GM19240 (cell line): ENCODE measurements at regions not wholly inside any gene's neighbourhood (a gene's known extent, or its start where the extent isn't known, plus 50 kb on each side); places are given as distances from the start of the nearest gene placed in this dataset.

Source experiments
- DNase-seq: peaks from one replicate; pipeline ENCODE4 v3.0.0; 2011; ENCODE audit warnings: low spot score; ENCODE audit not compliant: insufficient read length

GRCh38 chr10:77710759-77711682 lies 73.4 kb upstream of the KCNMA1 start:
- DNase-seq: peak; percentile 48

GRCh38 chr10:77710081-77710551 lies 72.5 kb upstream of the KCNMA1 start:
- no peak for DNase-seq

GRCh38 chr10:77707570-77707969 lies 70.0 kb upstream of the KCNMA1 start:
- no peak for DNase-seq

- DNase-seq: no peak
Measured at GRCh38 chr10:77702166-77702565, 64.6 kb upstream of the KCNMA1 start.

GRCh38 chr10:77700086-77700485 lies 62.5 kb upstream of the KCNMA1 start:
- no peak for DNase-seq

DNA sequence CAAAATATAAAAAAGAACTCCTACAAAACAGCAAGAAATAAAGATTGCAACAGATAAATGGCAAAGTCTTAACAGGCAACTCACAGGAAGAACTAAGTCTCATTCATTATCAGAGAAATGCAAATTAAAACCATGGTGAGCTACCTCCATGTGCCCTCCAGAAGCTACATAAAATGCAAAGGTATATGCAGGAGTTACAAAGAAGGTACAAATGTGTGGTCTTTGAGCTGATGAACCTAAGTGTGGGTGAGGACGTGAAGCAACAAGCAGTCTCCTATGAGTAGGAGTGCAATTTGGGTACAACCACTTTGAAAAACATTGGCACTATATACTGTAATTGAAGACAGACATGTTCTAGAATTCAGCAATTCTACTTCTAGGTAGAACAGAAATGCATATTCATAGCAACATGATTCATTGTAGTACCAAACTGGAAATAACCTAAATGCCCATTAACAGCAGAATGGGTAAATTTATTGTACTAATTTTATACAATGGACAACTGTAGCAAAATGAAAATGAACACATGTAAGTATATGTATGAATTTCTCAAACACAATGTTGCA lies 61.6 kb upstream of the KCNMA1 start:
- no peak for DNase-seq

DNA sequence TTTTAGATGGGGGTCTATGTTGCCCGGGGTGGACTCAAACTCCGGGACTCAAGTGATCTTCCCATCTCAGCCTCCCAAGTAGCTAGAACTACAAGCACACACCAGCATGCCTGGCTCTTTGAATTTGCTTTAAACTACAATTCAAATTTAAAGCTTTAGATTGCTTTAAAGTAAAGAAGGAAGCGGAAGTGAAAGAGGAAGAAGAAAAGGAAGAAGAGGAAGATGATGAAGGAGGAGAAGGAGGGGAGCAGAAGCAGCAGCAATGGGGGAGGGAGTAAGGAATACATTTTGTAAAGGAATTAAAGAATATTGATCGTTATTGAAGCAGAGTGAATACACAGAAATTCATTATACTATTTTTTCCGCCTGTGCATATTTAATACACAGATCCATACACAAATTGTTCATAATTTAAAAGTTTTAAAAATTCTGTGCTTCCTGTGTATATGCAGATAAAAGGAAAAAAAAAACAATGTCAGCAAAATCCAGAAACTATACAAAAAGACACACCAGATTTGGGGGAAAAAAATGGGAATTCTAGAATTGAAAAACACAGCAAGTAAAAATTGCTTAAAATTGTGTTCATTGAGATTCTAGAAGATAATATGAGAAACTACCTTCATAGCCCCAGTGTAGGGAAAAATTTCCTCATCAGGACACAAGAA lies 60.8 kb upstream of the KCNMA1 start:
- no peak for DNase-seq

DNA sequence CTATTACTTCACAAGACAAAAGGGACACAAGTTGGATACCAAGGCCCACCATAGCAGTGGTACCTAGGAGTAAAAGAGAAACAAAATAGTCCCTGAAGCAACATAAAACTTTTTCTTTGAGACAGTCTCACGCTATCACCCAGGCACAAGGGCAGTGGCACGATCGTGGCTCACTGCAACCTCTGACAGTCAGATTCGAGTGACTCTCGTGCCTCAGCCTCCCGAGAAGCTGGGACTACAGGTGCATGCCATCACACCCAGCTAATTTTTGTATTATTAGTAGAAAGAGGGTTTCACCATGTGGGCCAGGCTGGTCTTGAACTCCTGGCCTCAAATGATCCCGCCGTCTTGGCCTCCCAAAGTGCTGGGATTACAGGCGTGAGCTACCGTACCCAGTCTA lies 59.0 kb upstream of the KCNMA1 start:
- DNase-seq: no peak

GRCh38 chr10:77695186-77695585 lies 57.6 kb upstream of the KCNMA1 start:
- DNase-seq: no peak

- no peak for DNase-seq
Measured at GRCh38 chr10:77692782-77693181, 55.2 kb upstream of the KCNMA1 start.

DNA sequence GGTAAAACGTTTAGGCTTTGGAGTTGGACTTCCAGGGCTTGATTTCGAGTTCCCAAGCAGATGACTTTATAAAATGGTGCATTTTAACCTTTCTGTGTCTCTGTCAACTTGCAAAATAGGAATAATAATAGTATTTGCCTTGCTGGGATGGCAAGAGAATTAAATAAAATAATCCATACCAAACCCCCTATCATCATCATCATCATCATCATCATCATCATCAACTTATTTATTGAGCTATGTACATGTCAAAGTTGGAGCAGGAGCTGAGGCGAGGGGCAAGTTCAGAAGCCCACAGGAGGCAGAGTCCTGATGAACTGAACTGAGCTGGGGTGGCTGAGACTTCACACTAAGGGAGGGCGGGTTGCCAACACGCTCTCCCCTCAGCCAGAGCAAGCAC lies 51.7 kb upstream of the KCNMA1 start:
- no peak for DNase-seq

GRCh38 chr10:77687621-77688020 lies 50.0 kb upstream of the KCNMA1 start:
- DNase-seq: no peak
